GM06990 (cell line): ENCODE measurements at regions not wholly inside any gene's neighbourhood (a gene's known extent, or its start where the extent isn't known, plus 50 kb on each side); places are given as distances from the start of the nearest gene placed in this dataset.

Source experiments
- DNase-seq: peaks from one replicate; pipeline ENCODE4 v3.0.0-alpha.2; 2011; ENCODE audit not compliant: insufficient read length; ENCODE audit errors: extremely low read depth
- H3K27me3 ChIP-seq: replicated peaks from 2 replicates; pipeline ENCODE4 v1.6.0; 2011; ENCODE audit warnings: low read length; ENCODE audit not compliant: control insufficient read depth, insufficient read depth
- H3K36me3 ChIP-seq: 2 replicates; pipeline ENCODE4 v1.5.1; 2011; ENCODE audit warnings: low read length; ENCODE audit not compliant: control insufficient read depth, insufficient read depth
- H3K4me3 ChIP-seq: replicated peaks from 2 replicates; pipeline ENCODE4 v1.5.1; 2011; ENCODE audit warnings: low read depth, mild to moderate bottlenecking, control low read depth, low read length
- CTCF ChIP-seq: IDR thresholded peaks from 2 replicates; pipeline ENCODE4 v1.5.1; 2011; ENCODE audit warnings: low read length, control low read depth, mild to moderate bottlenecking, inconsistent platforms; ENCODE audit not compliant: insufficient read depth, poor library complexity, severe bottlenecking

- TF ChIP-seq CTCF = no peak
- Histone ChIP-seq H3K27me3 (peaks cover 1% of the 10 kb centered on the region), H3K4me3 (no peak overlapping the region), H3K36me3 (no peaks in the 10 kb centered on the region)
- no peak for DNase-seq
These were observed 139.7 kb upstream of the PCBD1 start for GRCh38 chr10:71028066-71028465.

- Histone ChIP-seq H3K36me3 (no peaks in the 10 kb centered on the region), H3K4me3 (no peak overlapping the region), H3K27me3 (peaks cover 1% of the 10 kb centered on the region)
- no peak for DNase-seq
- no peak for TF ChIP-seq CTCF
These were observed 141.1 kb upstream of the PCBD1 start for GRCh38 chr10:71029411-71029892.

- no peak for DNase-seq
- H3K4me3 ChIP-seq = no peak overlapping the region
- peaks cover 1% of the 10 kb centered on the region for H3K27me3 ChIP-seq
- no peaks in the 10 kb centered on the region for H3K36me3 ChIP-seq
- no peak for TF ChIP-seq CTCF
These were observed 141.5 kb upstream of the PCBD1 start for GRCh38 chr10:71029907-71030306.

- no peak for TF ChIP-seq CTCF
These were observed 142.7 kb upstream of the PCBD1 start for GRCh38 chr10:71031026-71031425.

GRCh38 chr10:71031603-71032002 lies 143.2 kb upstream of the PCBD1 start:
- TF ChIP-seq CTCF = no peak
- no peaks in the 10 kb centered on the region for H3K36me3 ChIP-seq
- H3K27me3 ChIP-seq = peaks cover 1% of the 10 kb centered on the region
- H3K4me3 ChIP-seq = no peak overlapping the region
- no peak for DNase-seq

More at GRCh38 chr10:71031026-71031425, 142.7 kb upstream of the PCBD1 start:
- no peak overlapping the region for H3K4me3 ChIP-seq
- H3K36me3 ChIP-seq = no peaks in the 10 kb centered on the region
- no peak for DNase-seq
- peaks cover 1% of the 10 kb centered on the region for H3K27me3 ChIP-seq

GRCh38 chr10:71032887-71033286 lies 144.5 kb upstream of the PCBD1 start:
- no peaks in the 10 kb centered on the region for H3K36me3 ChIP-seq
- no peak for DNase-seq
- no peak overlapping the region for H3K4me3 ChIP-seq
- no peaks in the 10 kb centered on the region for H3K27me3 ChIP-seq
- TF ChIP-seq CTCF = no peak
